MG63 (cell line): ENCODE measurements at regions not wholly inside any gene's neighbourhood (a gene's known extent, or its start where the extent isn't known, plus 50 kb on each side); places are given as distances from the start of the nearest gene placed in this dataset.

Experiments
- DNase-seq: peaks from one replicate; pipeline ENCODE4 v3.0.0-alpha.2; 2020
- H3K27me3 ChIP-seq: fragments of 250-450 bp; sonication (Bioruptor Pico); 2 replicates; pipeline ENCODE4 v1.5.1; 2020; ENCODE audit warnings: mild to moderate bottlenecking, moderate library complexity
- H3K36me3 ChIP-seq: fragments of 250-450 bp; sonication (Bioruptor Pico); 2 replicates; pipeline ENCODE4 v1.5.1; 2020; ENCODE audit warnings: mild to moderate bottlenecking, moderate library complexity
- H3K4me3 ChIP-seq: fragments of 250-450 bp; sonication (Bioruptor Pico); 2 replicates; pipeline ENCODE4 v1.5.1; 2020; ENCODE audit warnings: mild to moderate bottlenecking, moderate library complexity
- H3K9me3 ChIP-seq: fragments of 250-450 bp; sonication (Bioruptor Pico); 2 replicates; pipeline ENCODE4 v1.5.1; 2020; ENCODE audit warnings: mild to moderate bottlenecking, moderate library complexity

- H3K4me3 ChIP-seq = no peak overlapping the region
- DNase-seq = no peak
- no peaks in the 10 kb centered on the region for H3K36me3 ChIP-seq
- H3K27me3 ChIP-seq = no peaks in the 10 kb centered on the region
- no peaks in the 10 kb centered on the region; the same call in none of the 2 replicates for H3K9me3 ChIP-seq
Measured at GRCh38 chr7:17661982-17662585, 278.2 kb downstream of the SNX13 start.

- Histone ChIP-seq H3K4me3 (no peak overlapping the region), H3K9me3 (no peaks in the 10 kb centered on the region; the same call in none of the 2 replicates), H3K27me3 (no peaks in the 10 kb centered on the region), H3K36me3 (no peaks in the 10 kb centered on the region)
- DNase-seq = peak; percentile 74
Measured at GRCh38 chr7:17663061-17663675, 277.1 kb downstream of the SNX13 start.

- no peak for DNase-seq
- no peaks in the 10 kb centered on the region for H3K9me3 ChIP-seq
- no peaks in the 10 kb centered on the region for H3K36me3 ChIP-seq
- H3K27me3 ChIP-seq = no peaks in the 10 kb centered on the region
- no peak overlapping the region for H3K4me3 ChIP-seq
Measured at GRCh38 chr7:17665029-17665428, 275.3 kb downstream of the SNX13 start.

- Histone ChIP-seq H3K36me3 (no peaks in the 10 kb centered on the region), H3K9me3 (no peaks in the 10 kb centered on the region; the same call in 1 of the 2 replicates), H3K4me3 (no peak overlapping the region), H3K27me3 (no peaks in the 10 kb centered on the region)
- DNase-seq = no peak
Measured at GRCh38 chr7:17668122-17668521, 272.2 kb downstream of the SNX13 start.

- no peaks in the 10 kb centered on the region; the same call in 1 of the 2 replicates for H3K9me3 ChIP-seq
- DNase-seq = no peak
- H3K36me3 ChIP-seq = no peaks in the 10 kb centered on the region
- H3K4me3 ChIP-seq = no peak overlapping the region
- H3K27me3 ChIP-seq = no peaks in the 10 kb centered on the region
Measured at GRCh38 chr7:17669204-17669603, 271.1 kb downstream of the SNX13 start.

- H3K27me3 ChIP-seq = no peaks in the 10 kb centered on the region
- no peaks in the 10 kb centered on the region; the same call in 1 of the 2 replicates for H3K9me3 ChIP-seq
- H3K4me3 ChIP-seq = no peak overlapping the region
- DNase-seq = no peak
- no peaks in the 10 kb centered on the region for H3K36me3 ChIP-seq
Measured at GRCh38 chr7:17671956-17672355, 268.3 kb downstream of the SNX13 start.

GRCh38 chr7:17672783-17673182 is 267.5 kb downstream of the SNX13 start:
- Histone ChIP-seq H3K27me3 (no peaks in the 10 kb centered on the region), H3K9me3 (no peaks in the 10 kb centered on the region; the same call in 1 of the 2 replicates), H3K4me3 (no peak overlapping the region), H3K36me3 (no peaks in the 10 kb centered on the region)
- DNase-seq = no peak

- Histone ChIP-seq H3K9me3 (no peaks in the 10 kb centered on the region; the same call in 1 of the 2 replicates), H3K36me3 (no peaks in the 10 kb centered on the region), H3K27me3 (no peaks in the 10 kb centered on the region), H3K4me3 (no peak overlapping the region)
- no peak for DNase-seq
Measured at GRCh38 chr7:17674166-17674942, 265.9 kb downstream of the SNX13 start.

- no peak for DNase-seq
- Histone ChIP-seq H3K4me3 (no peak overlapping the region), H3K36me3 (no peaks in the 10 kb centered on the region), H3K9me3 (no peaks in the 10 kb centered on the region; the same call in 1 of the 2 replicates), H3K27me3 (no peaks in the 10 kb centered on the region)
Measured at GRCh38 chr7:17674943-17675608, 265.2 kb downstream of the SNX13 start.

- Histone ChIP-seq H3K36me3 (no peaks in the 10 kb centered on the region), H3K9me3 (no peaks in the 10 kb centered on the region; the same call in 1 of the 2 replicates), H3K4me3 (no peak overlapping the region), H3K27me3 (no peaks in the 10 kb centered on the region)
- DNase-seq = no peak
Measured at GRCh38 chr7:17677408-17677807, 262.9 kb downstream of the SNX13 start.

GRCh38 chr7:17678896-17679295 is 261.4 kb downstream of the SNX13 start:
- no peak for DNase-seq
- Histone ChIP-seq H3K4me3 (no peak overlapping the region), H3K27me3 (no peaks in the 10 kb centered on the region), H3K9me3 (no peaks in the 10 kb centered on the region), H3K36me3 (no peaks in the 10 kb centered on the region)

- Histone ChIP-seq H3K9me3 (no peaks in the 10 kb centered on the region), H3K36me3 (no peaks in the 10 kb centered on the region), H3K27me3 (no peaks in the 10 kb centered on the region), H3K4me3 (no peak overlapping the region)
- no peak for DNase-seq
Measured at GRCh38 chr7:17679458-17679857, 260.8 kb downstream of the SNX13 start.

GRCh38 chr7:17680026-17680425 is 260.3 kb downstream of the SNX13 start:
- H3K27me3 ChIP-seq = no peaks in the 10 kb centered on the region
- no peaks in the 10 kb centered on the region for H3K36me3 ChIP-seq
- H3K9me3 ChIP-seq = no peaks in the 10 kb centered on the region
- H3K4me3 ChIP-seq = no peak overlapping the region
- DNase-seq = peak; percentile 85

- no peaks in the 10 kb centered on the region for H3K27me3 ChIP-seq
- H3K4me3 ChIP-seq = no peak overlapping the region
- no peaks in the 10 kb centered on the region for H3K9me3 ChIP-seq
- no peaks in the 10 kb centered on the region for H3K36me3 ChIP-seq
- no peak for DNase-seq
Measured at GRCh38 chr7:17680943-17681351, 259.3 kb downstream of the SNX13 start.

- DNase-seq = peak; percentile 73
- Histone ChIP-seq H3K9me3 (no peaks in the 10 kb centered on the region), H3K4me3 (no peak overlapping the region), H3K27me3 (no peaks in the 10 kb centered on the region), H3K36me3 (no peaks in the 10 kb centered on the region)
Measured at GRCh38 chr7:17681965-17682364, 258.3 kb downstream of the SNX13 start.

- H3K9me3 ChIP-seq = no peaks in the 10 kb centered on the region
- H3K4me3 ChIP-seq = no peak overlapping the region
- no peak for DNase-seq
- no peaks in the 10 kb centered on the region for H3K36me3 ChIP-seq
- no peaks in the 10 kb centered on the region for H3K27me3 ChIP-seq
Measured at GRCh38 chr7:17682586-17682985, 257.7 kb downstream of the SNX13 start.

- Histone ChIP-seq H3K4me3 (no peak overlapping the region), H3K27me3 (no peaks in the 10 kb centered on the region), H3K9me3 (no peaks in the 10 kb centered on the region), H3K36me3 (no peaks in the 10 kb centered on the region)
- DNase-seq = no peak
Measured at GRCh38 chr7:17685141-17685540, 255.2 kb downstream of the SNX13 start.
